Right ventricle myocardium superior (tissue), 1 donor: ENCODE measurements at regions not wholly inside any gene's neighbourhood (a gene's known extent, or its start where the extent isn't known, plus 50 kb on each side); places are given as distances from the start of the nearest gene placed in this dataset.

Source experiments
- ATAC-seq: fragments of 200-7000 bp; cut with Tn5 transposase; one replicate; pipeline ENCODE4 v1.9.1; 2020; ENCODE audit warnings: mild to moderate bottlenecking; ENCODE audit not compliant: poor library complexity
- DNase-seq: peaks from one replicate; pipeline ENCODE4 v3.0.0-alpha.2; 2020
- intact Hi-C: fragments of 100-400 bp; cut with DNase I; formaldehyde crosslinking; loops from one replicate; pipeline ENCODE4 v1.11.2; 2022
- donor health status: DM: no; HTN: yes; CAD: no; lungs with severe emphysema.

DNA sequence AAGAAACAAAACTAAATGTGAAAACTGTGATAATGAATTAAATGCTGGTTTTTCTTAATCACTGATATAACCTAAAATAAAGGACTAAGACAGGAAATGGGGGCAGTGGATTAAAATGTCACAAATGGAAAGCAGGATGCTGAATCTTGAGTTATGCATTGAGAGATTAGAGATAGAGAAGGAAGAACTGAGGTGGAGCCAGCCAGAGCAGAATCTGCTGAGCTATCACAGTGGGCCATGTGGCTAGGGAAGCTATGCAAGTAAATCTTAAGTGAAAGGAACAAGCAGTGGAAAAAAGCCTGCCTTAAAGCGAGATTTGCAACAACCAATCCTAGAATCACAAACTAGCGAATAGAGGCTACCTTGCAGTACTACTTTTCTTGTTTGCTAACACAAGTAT, 188.5 kb upstream of the RASA1 start:
- DNase-seq (no peak), ATAC-seq (no peak)
- intact Hi-C loops, result no loop called here

DNA sequence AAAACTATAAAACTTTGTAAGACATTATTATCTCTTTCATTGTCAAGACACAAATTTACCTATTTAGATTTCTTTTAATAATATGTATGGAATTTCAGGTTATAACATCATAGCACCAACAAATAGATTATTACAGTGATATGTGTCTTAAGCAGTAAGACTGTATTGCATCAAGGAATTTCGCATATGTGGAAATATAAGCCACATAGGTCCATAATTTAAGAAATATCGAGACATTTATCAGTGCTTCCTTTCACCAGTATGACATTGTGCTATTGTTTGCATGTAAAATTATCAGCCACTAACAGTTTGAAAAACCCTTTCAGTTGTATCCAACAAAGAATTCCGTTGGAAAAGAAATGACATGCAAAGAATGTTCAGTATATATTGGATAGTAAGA, 186.7 kb upstream of the RASA1 start:
- no peak for ATAC-seq
- DNase-seq, result no peak
- intact Hi-C loops, result no loop called here

DNA sequence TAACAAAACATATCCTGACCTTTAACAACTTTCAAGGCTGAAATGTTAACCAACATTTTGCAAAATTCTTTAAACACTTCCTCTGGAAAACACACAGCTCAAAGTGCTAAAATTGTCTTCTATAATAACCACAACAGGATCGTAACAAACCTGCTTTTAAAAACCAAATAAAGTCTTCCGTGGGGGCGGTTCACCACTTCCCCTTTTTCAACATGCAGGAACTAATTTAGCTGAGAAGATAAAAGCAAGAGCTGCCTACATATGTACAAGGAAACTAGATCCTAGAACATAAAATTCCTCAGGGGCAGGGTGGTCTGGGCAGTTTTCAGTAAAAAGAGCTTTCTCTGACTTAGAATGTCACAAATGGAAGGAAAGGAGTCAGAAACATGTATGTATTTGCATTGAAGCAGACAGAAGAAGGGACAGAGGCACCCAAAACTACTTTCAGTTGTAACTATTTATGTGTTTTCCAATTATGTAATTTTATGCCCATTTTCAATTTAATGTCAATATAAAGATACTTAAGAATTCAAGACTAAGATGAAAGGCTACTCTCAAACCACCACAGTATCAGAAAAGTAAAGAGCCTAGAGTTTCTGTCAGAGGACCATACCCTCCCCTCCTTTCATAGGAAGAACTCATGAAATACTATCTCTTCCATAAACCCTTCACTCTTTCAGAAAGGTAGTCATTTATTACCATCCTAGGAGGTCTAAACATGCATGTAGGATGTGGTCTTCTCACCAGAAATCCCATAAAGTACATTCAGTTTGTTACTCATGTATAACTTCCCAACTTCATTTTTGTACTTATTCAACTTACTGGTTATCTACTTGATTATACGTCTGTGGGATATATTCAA, 185.9 kb upstream of the RASA1 start:
- ATAC-seq (peak; percentile 18), DNase-seq (no peak)
- intact Hi-C loops, result no loop called here

DNA sequence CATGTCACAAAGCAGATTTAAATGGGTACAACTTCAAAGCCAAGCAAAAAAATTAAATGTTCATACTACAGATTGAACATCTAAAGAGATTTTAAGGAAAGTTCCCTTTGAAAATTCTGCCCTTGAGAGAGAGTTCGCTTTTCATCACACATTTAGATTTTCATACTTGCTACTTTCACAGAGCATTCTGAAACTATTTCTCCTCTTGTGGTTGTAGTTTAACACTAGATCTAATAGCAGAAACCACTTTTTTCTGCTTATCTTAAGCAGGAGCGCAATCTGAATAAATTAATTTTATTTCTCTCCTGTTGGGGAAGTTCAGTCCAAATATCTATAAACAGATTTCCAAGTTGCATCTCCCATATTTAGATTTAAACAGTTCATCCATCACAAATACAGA, 173.3 kb upstream of the RASA1 start:
- ATAC-seq (no peak), DNase-seq (no peak)
- intact Hi-C loops, result no loop called here

DNA sequence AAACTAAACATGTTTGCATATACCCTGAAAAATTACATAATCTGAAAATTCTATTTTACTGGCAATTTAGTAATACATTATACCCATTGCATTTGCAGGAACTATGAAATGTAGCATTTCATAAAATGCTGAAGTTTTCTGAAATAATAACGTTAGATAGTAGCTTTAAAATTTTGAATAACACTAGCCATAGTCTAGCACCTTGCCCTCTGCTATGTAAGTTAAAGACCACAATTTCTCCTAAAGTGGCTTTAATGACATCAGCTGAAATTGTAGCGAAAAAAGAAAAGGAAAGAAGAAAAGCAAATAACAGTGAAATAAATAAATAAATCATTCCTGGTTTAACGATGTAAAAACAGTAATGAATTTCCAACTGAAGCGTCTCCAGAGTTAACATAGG, 172.8 kb upstream of the RASA1 start:
- DNase-seq (no peak), ATAC-seq (no peak)
- intact Hi-C loops, result no loop called here

DNA sequence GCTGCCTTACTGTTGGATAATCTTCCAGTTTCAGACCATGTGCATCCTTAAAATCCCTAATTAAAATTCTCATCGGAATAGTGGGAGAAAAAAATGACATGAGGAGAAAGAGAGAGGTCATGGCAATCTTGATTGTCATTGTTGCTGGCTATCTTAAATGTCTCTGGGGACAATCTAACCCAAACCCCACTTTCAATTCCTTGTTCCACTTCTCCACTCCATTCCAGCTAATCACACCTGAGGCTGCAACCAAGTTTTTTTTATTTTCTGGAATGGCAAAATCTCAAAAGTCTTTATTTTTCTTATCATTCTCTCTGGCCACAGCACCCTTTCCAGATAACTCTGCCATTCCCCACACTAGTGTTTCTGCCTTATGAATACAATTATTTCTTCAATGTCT, 171.9 kb upstream of the RASA1 start:
- intact Hi-C loops, result no loop called here

DNA sequence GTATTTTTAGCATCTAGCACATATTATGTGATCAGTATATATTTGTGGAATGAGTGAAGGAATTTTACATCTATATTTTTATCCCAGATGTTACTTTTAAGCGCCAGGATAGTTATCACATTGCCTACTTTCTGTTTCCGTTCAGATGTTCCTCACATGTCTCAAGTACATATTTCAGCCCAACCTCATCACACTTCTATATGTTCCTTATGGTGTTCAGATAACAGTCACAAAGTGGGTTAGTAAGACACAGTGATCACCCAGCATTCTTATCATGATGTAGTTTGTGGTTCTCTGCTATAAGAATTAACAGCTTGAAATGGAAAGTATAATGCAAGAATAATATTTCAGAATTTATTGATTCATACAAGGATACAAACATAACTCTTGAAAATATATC, 170.0 kb upstream of the RASA1 start:
- intact Hi-C loops, result no loop called here
- no peak for DNase-seq
- no peak for ATAC-seq

More for the DNA sequence above, 171.9 kb upstream of the RASA1 start:
- ATAC-seq (no peak), DNase-seq (no peak)

DNA sequence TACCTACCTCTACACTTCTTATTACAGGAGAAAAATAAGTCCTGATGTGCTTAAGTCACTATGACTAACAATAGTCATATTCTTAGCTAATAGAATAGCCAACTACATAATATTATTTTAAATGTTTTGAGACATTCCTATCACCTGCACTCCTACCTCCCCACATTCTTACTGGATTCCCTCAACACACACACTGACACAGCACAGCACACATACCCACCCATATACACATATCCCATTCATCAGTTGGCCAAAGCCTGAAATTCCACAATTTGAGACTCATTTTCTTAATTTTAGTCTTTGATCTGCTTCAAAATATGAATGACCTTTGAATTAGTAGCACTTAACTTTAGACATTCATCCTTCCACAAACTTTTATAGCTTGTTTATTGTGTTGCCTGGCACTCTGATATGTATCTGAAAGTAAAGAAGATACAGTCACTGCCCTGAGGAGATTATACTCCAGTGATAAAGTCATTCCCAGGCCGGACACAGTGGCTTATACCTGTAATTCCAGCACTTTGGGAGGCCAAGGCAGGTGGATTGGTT, 168.3 kb upstream of the RASA1 start:
- ATAC-seq (no peak), DNase-seq (no peak)
- intact Hi-C loops, result no loop called here

DNA sequence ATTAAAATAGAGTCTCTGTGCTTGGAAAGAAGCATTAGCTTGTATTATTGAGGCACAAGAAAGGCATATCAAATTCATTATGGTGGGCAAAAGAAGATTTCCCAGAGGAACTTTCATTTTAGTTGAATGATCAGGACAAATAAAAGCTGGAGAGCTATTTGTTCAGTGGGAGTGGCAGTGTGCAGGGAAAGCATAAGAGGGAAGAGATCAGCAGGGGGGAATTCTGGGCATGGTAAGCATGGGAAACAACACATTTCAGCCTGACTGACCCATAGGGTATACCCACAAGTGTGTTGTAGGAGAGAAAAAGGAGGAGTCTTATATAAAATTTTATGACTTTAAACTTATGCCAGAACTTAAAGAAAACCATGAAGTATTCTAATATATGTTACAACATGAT, 167.7 kb upstream of the RASA1 start:
- ATAC-seq, result no peak
- no peak for DNase-seq
- intact Hi-C loops, result no loop called here

DNA sequence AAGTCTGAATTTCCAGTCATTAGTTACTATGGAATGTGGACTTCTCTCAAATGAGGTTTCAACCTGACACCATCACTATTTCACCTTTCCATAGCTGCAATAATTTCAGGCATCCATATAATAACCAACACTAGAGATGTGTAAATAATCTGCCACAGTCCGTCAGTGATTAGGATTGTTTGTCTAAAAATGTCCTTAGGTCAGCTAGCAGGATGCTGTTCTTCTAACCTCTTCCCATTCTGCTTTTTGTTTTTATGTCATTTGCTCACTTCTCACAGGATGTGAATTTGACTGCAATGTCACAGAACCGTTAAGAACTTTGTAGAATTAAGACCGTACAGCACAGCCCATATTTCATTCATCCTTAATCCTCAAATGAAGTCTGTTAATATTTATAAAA, 166.4 kb upstream of the RASA1 start:
- DNase-seq, result no peak
- ATAC-seq, result no peak
- intact Hi-C loops, result no loop called here

DNA sequence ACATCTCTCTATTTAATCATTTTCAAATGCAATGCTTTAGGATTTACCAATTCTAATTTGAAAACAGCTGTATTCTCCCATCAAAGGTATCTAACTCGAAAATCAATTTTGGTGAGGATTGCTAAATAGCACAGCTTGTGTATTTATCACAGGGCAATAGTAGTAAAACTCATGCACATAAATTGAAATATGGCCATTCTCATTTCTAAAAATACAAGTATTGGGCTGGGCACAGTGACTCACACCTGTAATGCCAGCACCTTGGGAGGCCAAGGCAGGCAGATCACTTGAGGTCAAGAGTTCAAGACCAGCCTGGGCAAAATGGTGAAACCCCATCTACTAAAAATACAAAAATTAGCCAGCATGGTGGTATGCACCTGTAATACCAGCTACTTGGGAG, 164.8 kb upstream of the RASA1 start:
- DNase-seq (no peak), ATAC-seq (no peak)
- intact Hi-C loops, result no loop called here

DNA sequence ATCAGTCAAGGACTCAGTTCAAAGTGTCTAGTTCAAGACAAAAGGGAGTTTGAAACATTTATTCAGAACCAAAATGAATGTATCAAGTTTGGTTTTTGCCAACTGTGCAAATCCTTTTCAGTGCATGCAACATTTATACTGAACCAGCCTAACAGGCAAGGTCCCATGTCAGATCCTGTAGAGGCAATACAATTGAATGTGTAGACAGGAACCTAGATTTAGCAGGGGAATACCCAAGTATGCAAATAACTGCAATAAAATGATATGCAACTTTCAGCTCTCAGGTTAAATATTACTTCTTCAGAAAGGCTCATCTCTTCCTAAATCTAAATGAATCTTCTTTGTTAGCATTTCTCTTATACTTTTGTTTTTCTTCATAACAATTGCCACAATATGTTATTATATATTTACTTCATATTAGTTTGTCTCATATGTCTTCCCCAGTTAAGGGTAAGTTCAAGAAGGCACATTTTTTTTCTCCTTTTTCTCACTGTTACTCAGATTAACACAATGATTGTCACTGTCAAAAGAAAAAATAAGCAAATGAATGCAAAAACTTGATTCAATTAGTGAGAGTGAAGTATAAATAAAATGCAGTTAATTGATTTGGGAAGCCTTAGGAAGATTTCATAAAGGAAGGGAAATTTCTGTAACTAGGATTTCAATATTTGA, 163.9 kb upstream of the RASA1 start:
- intact Hi-C loops, result no loop called here
- DNase-seq (no peak), ATAC-seq (no peak)

DNA sequence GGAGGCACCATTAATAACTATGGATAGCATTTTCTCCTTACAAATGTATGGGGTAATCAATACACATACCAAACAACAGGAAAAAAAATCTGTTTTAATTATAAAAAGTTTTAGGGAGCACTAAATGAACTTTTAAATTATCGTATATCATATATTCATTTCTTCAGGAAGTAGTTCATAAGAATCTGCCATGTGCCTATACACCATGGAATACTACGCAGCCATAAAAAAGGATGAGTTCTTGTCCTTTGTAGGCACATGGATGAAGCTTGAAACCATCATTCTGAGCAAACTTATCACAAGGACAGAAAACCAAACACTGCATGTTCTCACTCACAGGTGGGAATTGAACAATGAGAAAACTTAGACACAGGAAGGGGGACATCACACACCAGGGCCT, 162.1 kb upstream of the RASA1 start:
- intact Hi-C loops, result no loop called here
- no peak for ATAC-seq
- no peak for DNase-seq

DNA sequence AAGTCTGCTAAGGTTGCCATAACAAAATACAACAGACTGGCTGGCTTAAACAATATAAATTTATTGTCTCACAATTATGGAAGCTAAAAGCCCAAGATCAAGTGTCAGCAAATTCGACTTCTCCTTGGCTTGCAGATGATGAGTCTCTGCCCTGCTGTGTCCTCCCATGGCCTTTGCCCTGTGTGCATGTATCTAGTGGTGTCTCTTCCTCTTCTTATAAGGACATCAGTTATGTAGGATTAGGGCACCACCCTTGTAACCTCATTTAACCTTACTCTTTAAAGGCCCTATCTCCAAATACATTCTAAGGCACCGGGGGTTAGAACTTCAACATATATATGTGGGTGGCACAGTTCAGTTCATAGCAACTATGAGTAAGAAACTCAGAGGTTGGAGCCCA, 157.9 kb upstream of the RASA1 start:
- DNase-seq, result no peak
- intact Hi-C loops, result no loop called here
- ATAC-seq, result no peak

DNA sequence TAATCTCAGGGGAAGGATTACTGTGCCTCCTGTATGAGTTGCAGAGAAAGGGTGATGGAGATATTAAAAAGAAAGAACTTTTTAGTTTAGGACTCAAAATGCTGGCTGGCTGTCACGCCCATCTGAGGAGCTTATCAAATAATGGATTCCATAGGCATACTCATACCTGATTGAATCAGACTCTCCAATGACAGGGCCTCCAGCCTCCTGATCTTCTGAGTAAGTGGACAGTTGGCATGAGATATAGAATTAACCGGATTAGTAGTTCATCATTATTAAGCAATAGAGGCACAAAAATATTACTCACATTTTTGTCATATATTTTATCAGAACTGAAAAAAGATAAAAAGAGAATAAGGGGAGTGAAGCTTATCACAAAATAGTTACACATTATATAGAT, 157.0 kb upstream of the RASA1 start:
- intact Hi-C loops, result no loop called here
- no peak for DNase-seq
- no peak for ATAC-seq

DNA sequence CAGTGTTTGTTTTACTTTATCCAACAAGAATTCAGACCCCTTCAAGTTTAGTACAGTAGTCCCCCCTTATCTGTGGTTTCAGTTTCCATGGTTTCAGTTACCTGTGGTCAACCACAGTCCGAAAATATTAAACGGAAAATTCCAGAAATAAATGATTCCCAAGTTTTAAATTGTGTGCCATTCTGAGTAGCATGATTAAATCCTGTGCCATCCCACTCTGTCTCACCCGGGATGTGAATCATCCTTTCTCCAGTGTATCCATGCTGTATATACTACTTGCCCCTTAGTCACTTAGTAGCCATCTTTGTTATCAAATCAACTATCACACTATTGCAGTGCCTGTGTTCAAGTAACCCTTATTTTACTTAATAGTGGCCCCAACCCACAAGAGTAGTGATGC, 153.8 kb upstream of the RASA1 start:
- no peak for DNase-seq
- intact Hi-C loops, result no loop called here
- ATAC-seq, result no peak

DNA sequence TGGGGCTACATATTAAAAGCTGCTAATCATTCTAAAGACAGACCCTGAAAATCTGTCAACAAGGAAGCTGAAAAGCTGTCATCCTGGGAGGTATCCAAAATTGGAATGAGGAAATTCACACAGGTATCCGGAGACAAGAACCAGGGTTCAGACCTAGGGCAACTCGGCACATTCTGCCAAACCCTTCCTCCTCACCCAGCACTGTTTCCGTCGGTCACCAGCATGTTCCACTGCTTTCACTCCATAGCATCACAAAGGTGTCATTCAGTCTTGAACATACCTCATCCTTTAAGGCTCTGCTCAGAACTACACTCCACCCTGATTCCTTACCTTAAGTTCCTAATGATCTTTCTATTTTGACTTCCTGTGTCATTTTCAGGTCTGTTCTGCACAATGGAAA, 153.1 kb upstream of the RASA1 start:
- intact Hi-C loops, result no loop called here
- ATAC-seq (no peak), DNase-seq (no peak)

DNA sequence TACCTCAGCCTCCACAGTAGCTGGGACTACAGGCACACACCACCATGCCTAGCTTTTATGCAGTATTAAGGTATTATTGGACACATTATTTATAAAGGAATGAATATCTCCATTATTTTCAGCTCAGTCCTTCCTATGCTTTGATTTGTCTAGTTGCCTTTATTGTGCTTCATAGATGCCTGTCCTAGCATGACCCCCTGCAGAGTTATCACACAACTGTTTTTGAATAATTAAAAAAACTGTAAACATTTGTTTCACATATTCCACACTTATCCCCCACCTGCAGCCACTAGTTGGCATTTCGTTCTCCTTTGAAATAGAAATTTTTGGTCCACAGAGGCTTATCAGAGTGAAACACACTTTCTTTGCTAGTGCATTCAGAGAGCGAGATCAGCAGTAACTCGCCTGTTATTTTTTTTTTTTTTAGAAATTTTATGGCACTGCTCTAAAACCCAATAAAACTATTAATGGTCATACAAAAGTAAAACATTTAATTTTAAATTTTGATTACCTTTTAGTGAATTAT, 151.8 kb upstream of the RASA1 start:
- intact Hi-C loops, result no loop called here
- no peak for DNase-seq

DNA sequence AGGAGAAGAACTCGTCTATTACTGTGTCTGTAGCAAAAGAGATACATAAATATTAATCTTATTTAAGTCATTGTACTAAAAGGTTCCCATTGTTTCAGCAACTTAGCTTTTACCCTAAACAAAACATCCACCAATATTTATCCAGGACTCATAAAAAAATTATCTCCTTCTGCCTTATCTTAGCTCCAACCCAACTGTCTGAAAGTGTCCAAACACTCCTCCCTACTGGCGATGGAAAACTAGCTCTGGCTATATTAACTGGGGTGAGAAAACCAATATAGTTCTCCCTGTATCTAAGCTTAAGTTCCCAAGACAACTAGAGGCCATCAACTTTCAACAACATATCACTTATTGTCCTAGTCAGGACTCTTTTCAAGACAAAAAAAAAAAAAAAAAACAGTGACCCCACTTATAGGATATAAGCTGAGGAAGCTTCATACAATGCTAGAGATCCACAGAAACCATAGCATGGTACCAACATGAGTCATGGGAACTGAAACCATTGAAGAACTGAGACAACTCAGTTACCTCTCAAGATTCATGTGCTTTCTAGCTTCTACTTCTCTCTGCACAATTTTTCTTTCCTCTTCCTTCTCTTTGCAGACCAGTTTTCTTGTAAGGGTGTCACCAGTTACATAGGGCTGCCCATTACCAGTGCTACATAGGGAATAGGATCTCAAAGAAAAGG, 150.7 kb upstream of the RASA1 start:
- DNase-seq, result no peak
- ATAC-seq, result no peak
- intact Hi-C loops, result no loop called here

More for the DNA sequence above, 151.8 kb upstream of the RASA1 start:
- ATAC-seq, result no peak
